Activated CD4-positive, alpha-beta T cell treated with anti-CD3 and anti-CD28 coated beads, Interleukin-2, amount 50 U/mL, for 24 hours (primary cell): ENCODE measurements at regions not wholly inside any gene's neighbourhood (a gene's known extent, or its start where the extent isn't known, plus 50 kb on each side); places are given as distances from the start of the nearest gene placed in this dataset.

Source experiments
- DNase-seq, 2 donors: peaks; one replicate each; pipeline ENCODE4 v3.0.0-alpha.2; 2020; ENCODE audit warnings: low read depth in 1 of 2, low spot score in 1 of 2

GRCh38 chr2:173808718-173809117 lies 156.5 kb downstream of the SP3 start:
- no peak for DNase-seq

GRCh38 chr2:173812321-173812720 lies 152.9 kb downstream of the SP3 start:
- DNase-seq: no peak

- no peak for DNase-seq
Observed at GRCh38 chr2:173814306-173814705, 150.9 kb downstream of the SP3 start.

- DNase-seq: no peak
Observed at GRCh38 chr2:173815772-173816171, 149.4 kb downstream of the SP3 start.

GRCh38 chr2:173817582-173817981 lies 147.6 kb downstream of the SP3 start:
- DNase-seq: no peak

- no peak for DNase-seq
Observed at GRCh38 chr2:173818285-173818684, 146.9 kb downstream of the SP3 start.

- DNase-seq: no peak
Observed at GRCh38 chr2:173819852-173820251, 145.3 kb downstream of the SP3 start.

GRCh38 chr2:173821451-173821850 lies 143.7 kb downstream of the SP3 start:
- DNase-seq: no peak

GRCh38 chr2:173822889-173823542 lies 142.2 kb downstream of the SP3 start:
- no peak for DNase-seq

GRCh38 chr2:173823543-173823939 lies 141.6 kb downstream of the SP3 start:
- DNase-seq: no peak

GRCh38 chr2:173828189-173829142 lies 136.7 kb downstream of the SP3 start:
- DNase-seq: no peak

GRCh38 chr2:173829727-173830126 lies 135.4 kb downstream of the SP3 start:
- DNase-seq: no peak

GRCh38 chr2:173830170-173830569 lies 135.0 kb downstream of the SP3 start:
- DNase-seq: no peak

GRCh38 chr2:173831312-173832229 lies 133.6 kb downstream of the SP3 start:
- DNase-seq: no peak

- no peak for DNase-seq
Observed at GRCh38 chr2:173834141-173834540, 131.0 kb downstream of the SP3 start.

- DNase-seq: no peak
Observed at GRCh38 chr2:173835726-173836125, 129.4 kb downstream of the SP3 start.

- no peak for DNase-seq
Observed at GRCh38 chr2:173841110-173841509, 124.1 kb downstream of the SP3 start.

GRCh38 chr2:173843526-173843925 lies 121.6 kb downstream of the SP3 start:
- DNase-seq: no peak

GRCh38 chr2:173851141-173851641 lies 114.0 kb downstream of the SP3 start:
- no peak for DNase-seq

GRCh38 chr2:173854141-173854540 lies 111.0 kb downstream of the SP3 start:
- DNase-seq: no peak

- DNase-seq: no peak
Observed at GRCh38 chr2:173854840-173855239, 110.3 kb downstream of the SP3 start.
